ENCODE measurements at regions not wholly inside any gene's neighbourhood (a gene's known extent, or its start where the extent isn't known, plus 50 kb on each side); places are given as distances from the start of the nearest gene placed in this dataset.

DNA sequence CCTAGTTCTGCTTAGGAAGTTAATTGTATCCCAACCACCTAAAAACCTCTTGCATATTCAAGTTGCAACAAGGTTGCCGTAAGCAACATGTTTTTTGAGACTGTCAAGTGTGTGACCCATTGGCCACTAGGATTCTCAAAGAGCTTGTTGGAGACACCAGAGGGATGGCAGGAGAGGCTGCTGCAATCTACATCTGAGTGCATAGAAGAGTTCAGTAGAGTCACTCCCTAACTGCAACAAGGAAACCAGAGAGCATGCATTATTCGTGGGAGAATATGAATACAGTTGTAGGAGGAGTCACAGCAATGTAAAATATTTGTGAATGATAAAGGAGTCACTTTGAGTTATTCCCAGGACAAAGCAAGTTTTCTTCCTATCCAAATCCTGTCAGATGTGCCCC lies 538.6 kb downstream of the TNS3 start:
- DNase-seq (ENCODE audit: low spot score): no peak

DNA sequence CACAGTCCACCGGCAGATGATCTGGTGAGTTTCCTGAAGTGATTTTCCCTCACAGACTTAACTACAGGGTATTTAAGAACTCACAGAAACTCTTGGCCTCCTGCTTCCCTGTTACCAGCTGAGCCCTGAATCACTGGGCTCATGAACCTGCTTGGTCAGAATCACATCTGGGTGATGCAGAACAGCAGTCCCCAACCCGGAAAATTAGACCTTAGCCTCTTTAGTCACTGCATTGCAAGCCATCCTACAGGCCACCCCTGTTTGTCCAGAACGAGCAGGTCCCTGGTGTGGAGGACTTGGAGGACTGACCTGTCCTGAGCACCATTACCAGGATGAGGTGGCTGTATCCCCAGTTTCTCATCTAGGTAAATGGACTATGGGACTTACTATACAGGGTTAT lies 539.2 kb downstream of the TNS3 start:
- DNase-seq (ENCODE audit: low spot score): no peak

DNA sequence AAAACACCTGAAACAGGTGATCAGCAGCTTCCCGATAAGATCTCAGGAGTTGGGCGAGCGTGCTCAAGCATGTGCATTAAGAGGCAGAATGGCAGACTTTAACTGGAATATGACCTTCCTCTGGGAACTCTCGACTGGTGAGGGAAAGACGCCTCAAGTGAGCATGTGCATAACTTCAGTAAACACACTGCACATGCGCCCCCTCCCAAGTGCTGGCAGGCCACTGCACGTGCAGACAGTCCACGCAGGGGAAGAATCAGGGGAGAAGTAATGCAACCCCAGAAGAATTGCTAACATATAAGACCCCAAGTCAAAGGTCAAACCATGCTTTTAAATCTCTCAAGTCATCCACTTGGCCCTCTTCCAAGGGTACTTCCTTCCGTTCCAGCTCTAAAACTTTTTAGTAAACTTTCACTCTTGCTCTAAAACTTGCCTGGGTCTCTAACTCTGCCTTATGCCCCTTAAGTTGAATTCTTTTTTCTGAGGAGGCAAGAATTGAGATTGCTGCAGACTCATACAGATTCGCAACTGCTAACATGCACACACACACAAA lies 541.0 kb downstream of the TNS3 start:
- DNase-seq (ENCODE audit: low spot score): no peak

DNA sequence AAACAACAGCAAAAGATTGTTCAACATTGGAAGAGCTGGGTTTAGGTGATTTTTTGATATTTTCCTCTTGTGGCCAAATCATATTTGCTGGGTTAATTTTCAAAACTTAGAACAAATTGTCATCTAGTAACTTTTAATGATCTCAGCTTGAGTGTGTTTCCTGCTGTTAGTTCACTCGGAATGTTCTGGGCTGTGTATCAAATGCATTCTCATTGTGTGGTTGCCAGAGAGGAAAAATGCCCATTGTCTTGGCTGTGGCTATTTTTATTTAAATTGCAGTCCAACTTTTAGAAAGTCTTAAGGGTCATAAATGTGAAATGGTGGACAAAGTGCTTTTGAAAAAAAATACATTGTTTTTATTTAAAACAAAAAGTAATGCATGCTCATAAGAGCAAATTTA lies 542.0 kb downstream of the TNS3 start:
- no peak for DNase-seq (ENCODE audit: low spot score)

DNA sequence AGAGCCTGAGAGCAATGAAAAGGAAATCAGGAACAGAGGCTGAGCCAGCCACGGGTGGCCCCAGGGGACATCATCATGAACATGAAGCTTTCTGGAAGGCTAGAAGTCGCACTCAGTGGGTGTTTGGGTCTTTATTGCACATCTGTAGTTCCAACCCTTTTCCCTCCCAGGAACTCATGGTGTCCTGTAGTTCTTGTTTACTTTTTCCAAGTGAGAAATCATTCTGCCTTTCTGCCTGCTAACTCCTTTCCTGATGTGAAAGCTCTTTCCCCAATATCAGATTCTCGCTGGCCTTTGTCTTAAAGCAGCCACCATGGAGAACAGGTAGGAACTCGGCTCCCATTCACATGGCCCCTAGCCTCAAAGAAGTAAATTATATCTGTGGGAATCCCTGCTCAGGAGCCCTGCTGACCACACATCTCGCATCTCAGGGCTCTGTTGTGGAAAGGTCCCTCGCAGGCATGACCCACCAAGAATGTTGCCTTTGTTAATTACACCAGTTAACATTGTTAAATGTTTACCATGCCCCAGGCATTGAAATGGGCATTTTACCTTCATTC lies 542.7 kb downstream of the TNS3 start:
- no peak for DNase-seq (ENCODE audit: low spot score)

DNA sequence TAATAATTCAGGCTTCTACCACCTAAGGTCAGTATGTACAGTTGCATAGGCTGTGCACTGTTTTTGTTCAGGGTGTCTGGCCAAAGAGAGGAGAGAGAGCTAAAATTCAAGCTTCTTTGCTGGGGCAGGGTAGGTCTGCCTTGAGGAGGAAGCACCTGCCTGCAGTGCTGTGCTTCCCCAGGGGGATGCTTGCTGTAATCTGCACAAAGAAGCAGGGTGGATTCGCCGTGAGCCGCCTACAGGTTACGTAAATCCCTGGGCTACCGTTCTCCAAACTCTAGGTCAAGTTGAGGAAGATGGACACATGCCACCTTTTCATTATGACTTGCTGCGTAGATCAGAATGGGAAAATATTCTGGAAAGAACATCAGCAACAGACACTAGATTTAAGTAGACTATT lies 543.3 kb downstream of the TNS3 start:
- no peak for DNase-seq (ENCODE audit: low spot score)

DNA sequence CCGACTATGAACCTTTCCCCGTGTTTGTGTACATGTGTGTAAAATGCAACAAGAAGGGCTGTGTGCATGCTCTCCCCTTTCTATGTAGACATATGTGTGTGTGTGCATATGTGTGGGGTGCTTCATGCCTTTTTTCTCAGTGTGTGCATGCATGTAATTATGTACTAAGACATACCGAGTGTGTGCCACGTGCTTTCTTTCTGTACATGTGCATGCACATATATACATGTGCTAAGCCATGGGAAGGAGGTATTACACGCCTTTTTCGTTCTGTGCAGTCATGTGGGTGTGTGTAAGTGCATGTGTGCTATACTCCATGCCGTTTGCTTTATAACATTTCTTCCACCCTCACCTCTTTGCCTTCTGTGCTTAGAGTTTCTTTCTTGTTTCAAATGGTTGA lies 544.3 kb downstream of the TNS3 start:
- no peak for DNase-seq (ENCODE audit: low spot score)

DNA sequence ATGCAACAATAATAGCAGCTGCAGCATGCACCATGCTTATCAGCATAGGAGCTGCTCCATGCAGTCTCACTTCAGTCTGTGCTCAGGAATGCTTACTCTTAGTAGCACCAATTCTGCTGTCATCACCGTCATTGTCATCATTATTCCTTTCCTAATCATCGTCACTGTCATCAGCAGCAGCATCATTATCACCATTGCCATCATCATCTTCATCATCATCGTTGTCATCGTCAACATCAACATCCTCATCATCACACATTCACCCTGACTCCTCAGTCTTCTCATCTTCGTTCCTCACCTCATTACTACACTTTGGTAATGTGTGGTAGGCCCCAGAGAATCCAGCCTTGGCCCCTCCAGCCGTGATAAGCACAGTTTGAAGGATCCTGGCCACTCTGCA lies 545.0 kb downstream of the TNS3 start:
- DNase-seq (ENCODE audit: low spot score): no peak

DNA sequence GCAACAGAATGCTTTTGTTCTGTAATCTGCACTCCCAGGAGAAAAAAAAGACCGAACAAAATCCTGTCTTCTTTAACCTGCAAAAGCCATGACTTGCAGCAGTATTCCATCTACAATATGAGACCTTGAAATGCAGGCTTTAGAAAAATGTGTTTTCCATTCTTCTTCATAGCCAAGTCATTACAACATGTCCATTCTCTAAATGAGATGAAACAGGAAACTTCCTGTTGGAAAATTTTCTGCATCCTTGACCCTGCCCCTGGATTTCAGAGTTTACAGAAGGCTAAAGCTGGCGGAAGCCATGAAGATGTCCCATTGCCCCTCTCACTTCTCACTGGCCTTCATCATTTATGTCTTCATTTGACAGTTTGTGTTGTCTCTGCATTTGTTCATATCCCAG lies 546.4 kb downstream of the TNS3 start:
- no peak for DNase-seq (ENCODE audit: low spot score)

DNA sequence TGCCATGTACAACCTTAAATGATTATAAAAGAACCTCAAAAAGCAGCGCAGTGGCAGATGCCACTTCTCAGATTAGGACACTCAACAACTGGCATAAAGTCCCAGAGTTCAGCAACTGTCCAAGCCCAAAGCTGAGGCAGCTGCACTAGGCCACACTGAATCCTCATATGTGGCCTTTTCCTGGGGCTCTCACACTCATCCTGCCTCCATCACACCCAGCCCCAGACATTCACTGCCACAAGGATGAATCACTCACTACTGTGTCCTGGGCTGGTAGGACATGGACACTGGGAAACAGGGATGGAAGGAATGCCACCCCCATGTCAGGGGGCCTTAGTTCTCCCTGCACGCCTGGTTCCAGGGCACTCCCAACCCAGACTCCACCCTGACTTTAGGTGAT lies 547.7 kb downstream of the TNS3 start:
- no peak for DNase-seq (ENCODE audit: low spot score)

DNA sequence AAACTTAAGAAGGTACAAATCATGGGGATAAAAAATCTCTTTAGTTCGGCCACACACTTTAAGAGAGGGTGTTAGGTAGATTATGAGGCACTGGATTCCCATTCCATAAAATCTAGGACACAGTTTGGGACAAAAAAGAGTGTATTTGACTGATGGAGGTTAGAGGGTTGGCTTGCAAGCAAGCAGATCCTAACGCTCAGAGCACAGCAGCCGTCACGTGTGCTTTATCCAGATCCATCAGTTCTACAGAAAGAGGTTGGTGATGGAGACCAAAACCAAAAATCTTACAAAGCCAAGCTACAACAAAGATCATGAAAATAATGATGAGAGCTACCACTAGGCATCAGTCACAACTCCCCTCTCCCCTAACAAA lies 549.4 kb downstream of the TNS3 start:
- no peak for DNase-seq (ENCODE audit: low spot score)

DNA sequence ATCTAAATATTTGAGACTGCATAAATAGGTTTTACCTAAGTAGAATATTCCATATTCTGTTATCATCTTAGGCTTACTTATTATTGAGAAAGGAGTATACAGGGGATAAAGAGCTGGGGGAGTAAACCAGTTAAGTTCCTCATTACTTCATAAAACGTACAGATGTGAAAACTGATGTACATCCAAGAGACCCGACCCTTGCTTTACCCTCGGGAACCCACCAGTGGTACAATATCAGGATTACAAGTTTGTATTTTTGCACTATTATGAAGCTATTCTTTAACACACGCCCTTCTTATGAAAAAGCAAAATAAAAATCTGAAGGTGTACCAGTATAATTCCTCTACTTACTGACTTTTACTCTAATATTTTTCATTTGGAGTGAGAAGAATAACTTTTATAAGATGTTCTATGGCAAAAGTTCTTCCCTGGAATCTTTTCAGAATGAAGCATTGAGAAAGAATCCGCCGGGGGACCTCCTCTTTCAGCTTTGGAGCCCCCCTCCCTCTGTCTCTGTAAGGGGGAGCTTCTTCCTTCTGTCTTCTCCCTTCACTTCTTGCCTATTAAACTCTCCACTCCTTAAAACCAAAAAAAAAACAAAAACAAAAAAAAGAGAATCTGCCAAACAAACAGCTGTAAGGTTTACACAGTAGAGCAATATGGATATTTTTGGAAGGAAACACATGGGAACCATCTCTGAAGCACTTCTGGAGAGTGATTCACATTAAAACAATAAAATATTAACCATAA lies 550.0 kb downstream of the TNS3 start:
- no peak for DNase-seq (ENCODE audit: low spot score)

DNA sequence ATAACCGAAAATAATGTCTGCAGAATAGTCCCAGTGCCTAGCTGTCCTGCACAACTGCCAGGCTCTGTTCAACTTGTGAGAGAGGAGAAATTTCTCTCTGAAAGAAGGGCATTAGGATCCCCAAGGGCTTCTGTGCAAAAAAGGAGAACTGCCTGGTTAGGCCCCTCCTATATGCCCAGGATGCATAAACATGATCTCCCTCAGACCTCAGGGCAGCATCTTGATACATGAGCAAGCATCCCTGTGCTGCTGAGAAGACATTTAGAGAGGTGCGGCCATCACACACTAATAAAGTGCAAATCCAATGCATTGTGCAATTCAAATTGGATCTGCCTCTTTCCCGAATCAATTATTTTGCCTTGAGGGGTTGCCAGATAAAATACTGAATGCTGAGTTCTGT lies 553.6 kb downstream of the TNS3 start:
- DNase-seq (ENCODE audit: low spot score): no peak

DNA sequence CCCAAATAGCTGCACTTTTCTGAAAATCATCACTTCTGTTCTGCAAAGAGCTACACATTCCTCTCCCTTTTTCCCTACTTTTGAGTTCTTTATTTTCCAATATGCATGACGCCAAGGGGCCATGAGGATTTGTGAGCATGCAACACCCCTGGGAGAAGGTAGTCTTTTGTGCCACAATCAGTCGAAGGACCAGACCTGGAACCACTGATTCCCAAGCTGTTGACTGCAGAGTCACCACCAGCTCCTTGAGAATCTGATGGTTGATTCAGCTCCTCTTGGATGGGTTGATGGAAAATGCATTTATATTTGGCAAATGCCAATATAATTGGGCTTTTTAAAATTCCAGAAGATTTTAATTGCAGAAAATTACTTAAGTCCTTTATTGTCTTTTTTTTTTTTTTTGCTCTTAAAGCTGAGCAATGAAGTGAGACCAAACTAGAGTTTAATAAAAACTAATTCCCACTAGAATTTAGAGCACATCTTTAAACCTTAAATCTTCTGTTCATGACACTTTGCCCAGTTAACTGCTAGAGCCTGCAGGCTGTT lies 554.1 kb downstream of the TNS3 start:
- DNase-seq (ENCODE audit: low spot score): no peak

DNA sequence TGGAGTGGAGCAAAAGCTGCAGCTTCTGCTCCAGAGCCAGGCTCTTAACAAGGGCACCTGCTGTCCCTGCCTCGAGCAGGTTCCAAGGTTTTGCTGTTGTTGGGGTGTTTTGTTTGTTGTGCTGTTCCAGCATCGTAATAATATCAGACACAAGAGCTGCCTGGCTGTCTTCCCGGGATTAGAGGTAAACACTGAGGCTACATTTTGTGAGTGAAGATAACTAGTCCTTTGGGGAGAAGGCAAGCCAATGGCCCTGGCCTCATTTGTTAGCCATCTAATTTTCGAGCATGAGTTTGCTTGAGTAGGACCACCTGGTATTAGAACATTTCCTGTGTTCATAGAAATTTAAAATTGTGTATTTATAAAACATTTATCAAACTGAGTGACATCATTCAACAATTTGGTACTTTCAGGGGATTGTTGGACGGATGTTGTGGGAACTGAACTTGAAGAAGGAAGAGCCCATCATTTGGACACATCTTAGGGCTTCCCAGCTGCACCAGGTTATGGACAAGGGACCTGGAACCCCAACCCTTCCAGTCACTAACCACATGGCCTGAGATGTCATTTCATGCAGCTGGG lies 555.0 kb downstream of the TNS3 start:
- no peak for DNase-seq (ENCODE audit: low spot score)

DNA sequence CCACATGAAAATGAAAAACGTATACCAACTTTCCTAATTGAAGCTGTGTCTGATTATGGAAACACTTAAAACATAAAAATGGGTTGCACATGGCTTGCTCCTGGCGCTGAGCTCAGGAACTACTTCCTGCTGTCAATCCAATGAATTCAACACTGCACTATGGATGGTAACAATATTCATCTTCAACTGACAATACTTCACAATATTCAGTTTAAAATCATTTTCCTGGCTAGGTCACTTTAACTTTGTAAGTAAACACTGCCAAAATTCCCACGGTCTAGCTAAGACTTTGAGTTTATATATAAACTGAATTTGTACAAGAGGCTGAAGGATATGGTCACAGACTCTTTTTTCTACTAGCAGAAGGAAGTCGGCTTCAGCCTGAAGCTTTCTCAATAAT lies 556.9 kb downstream of the TNS3 start:
- no peak for DNase-seq (ENCODE audit: low spot score)

DNA sequence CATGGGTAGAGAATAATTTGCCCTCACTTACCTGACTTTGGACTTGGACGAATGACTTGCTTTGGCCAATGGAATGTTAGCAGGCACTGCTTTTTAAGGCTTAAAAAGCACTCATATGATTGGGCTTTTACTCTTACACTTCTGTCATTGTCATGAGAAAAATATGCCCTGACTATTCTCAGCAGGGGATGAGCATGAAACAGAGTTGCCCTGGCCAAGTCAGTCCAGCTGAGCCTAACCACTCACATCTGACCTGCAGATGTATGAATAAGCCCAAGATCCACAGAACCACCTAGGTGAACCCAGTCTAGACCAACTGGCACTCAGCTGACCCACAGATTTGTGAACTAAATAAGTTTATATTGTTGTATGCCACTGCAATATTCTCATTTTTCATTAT lies 573.5 kb downstream of the TNS3 start:
- DNase-seq (ENCODE audit: low spot score): no peak

DNA sequence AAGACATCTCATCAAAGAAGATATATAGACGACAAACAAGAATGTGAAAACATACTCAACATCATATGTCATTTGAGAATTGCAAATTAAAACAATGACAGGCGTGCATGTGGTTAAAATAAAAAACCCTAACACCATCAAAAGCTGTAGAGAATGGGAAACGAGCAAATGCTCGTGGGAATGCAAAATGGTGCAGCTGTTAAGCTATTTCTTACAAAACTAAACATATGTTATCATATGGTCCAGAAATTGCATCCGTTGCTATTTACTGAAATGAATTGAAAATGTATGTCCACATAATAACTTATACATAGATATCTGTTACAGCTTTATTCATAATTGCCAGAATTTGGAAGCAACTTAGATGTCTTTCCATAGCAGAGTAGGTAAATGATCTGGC lies 574.4 kb downstream of the TNS3 start:
- no peak for DNase-seq (ENCODE audit: low spot score)

DNA sequence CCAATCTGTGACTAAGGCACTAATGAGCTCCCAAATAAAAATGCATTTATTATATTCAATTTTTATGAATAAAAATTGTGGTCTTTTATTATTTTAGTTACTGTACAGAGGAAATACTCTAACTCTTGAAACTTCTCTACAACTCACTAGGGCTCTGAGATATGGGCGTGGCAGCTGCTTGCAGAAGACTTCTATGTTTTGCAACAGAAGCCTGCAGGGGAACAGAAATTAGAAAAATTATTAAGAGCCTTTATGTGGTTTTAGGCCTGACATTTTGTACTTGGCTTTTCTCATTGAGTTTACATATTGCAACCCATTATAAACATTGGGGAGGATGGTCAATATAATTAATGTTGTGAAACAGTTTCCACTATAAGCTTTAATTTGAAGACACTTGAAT lies 581.4 kb downstream of the TNS3 start:
- DNase-seq (ENCODE audit: low spot score): no peak

DNA sequence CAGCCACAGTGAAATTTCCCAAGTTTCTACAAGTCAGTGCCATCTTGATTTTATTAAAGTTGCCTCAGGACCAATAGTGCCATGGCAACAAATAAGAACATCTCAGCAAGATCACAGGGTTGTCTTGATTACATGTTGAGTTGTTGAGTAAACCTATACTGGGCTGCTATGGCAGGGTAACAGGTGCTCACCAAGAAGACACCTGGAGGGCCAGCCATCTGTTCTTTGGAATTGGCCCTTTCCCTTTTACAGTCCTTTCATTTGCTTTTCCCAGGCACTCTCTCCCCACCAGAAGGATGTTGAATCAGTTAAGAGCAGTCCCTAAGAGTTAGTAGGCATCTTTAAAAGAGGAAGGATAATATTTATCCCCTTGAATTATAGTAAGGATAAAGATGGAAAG lies 582.0 kb downstream of the TNS3 start:
- DNase-seq (ENCODE audit: low spot score): no peak

DNA sequence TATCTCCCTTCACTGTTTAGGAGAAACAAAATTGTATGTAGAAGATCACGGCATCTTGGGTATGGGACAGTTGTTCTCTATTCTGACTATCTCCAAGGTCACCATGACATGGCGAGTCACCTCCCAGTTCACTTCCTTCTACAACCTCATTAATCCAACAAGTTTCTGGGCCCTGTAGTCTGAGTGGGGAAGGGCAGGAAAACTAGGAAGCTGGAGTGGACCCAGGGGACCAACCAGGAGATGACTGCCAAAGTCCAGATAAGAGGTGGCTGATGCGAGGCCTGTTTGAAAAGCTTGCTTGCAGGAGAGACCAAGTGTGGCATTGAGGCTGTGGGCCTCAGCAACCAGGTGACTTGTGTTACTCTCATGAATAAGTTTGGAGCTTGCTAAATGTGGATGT lies 584.9 kb downstream of the TNS3 start:
- no peak for DNase-seq (ENCODE audit: low spot score)

DNA sequence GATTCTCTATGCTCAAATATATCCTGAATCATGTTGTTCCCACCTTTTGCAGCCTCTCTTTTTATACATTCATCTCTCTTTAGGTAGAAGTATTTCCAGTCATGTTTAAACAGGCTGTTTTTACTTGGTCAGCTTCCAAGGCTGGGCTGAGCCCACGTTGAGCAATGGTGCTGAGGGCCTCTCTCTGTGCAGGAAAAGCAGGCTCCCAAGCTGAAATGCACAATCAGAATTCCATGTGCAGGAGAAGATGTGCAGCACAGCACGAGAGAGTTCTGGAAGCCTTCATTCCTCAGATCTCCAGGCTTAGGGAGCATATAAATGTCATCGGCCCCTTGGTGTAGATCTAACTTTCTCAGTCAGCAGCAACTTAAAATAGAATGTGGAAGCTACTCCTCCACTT lies 588.5 kb downstream of the TNS3 start:
- no peak for DNase-seq (ENCODE audit: low spot score)

DNA sequence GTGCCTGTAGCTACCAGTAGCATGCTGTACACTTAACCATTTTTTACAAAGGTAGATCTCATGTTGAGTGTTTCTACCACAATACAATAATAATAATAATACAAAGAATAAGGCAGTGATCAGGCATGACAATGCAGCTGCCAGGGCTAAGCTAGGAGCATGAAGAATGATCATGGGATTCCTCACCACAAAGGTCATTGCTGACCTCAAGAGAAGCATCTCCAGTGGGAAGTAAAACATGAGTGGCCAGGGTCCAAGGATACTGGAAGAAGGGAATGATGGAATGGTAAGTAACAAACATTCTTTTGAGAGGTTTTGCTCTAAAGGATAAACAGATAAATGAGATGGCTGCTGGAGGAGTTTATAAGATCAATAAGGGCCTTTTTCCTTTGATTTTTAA lies 591.1 kb downstream of the TNS3 start:
- no peak for DNase-seq (ENCODE audit: low spot score)

Measured in mucosa of gallbladder (tissue), 1 donor.